HFFc6 (cell line): ENCODE measurements at regions not wholly inside any gene's neighbourhood (a gene's known extent, or its start where the extent isn't known, plus 50 kb on each side); places are given as distances from the start of the nearest gene placed in this dataset.

Source experiments
- DNase-seq: peaks from one replicate; pipeline ENCODE4 v3.0.0-alpha.2; 2018
- H3K27ac Mint-ChIP-seq: 2 replicates; pipeline ENCODE4 v1.8.0; 2020; ENCODE audit warnings: mild to moderate bottlenecking, mixed read lengths
- H3K27me3 Mint-ChIP-seq: 2 replicates; pipeline ENCODE4 v1.8.0; 2021; ENCODE audit warnings: mild to moderate bottlenecking, moderate library complexity, mixed read lengths; ENCODE audit not compliant: insufficient read depth
- H3K36me3 Mint-ChIP-seq: 2 replicates; pipeline ENCODE4 v1.8.0; 2021; ENCODE audit warnings: low read depth, mixed read lengths
- H3K4me1 Mint-ChIP-seq: 2 replicates; pipeline ENCODE4 v1.8.0; 2020; ENCODE audit warnings: low read depth, mixed read lengths
- H3K4me3 Mint-ChIP-seq: 2 replicates; pipeline ENCODE4 v1.8.0; 2020; ENCODE audit warnings: mild to moderate bottlenecking, moderate library complexity, mixed read lengths
- H3K9me3 Mint-ChIP-seq: 2 replicates; pipeline ENCODE4 v1.8.0; 2020; ENCODE audit warnings: mild to moderate bottlenecking, mixed read lengths
- TF ChIP-seq, protein P1 (sequence below): fragments of 200-600 bp; sonication (generic); IDR thresholded peaks from 2 replicates; pipeline ENCODE4 v1.5.0; 2021; ENCODE audit warnings: antibody characterized with exemption, mild to moderate bottlenecking

- no peak for DNase-seq
- Mint-ChIP-seq H3K4me3 (no peak overlapping the region), H3K36me3 (no peaks in the 10 kb centered on the region), H3K4me1 (no peaks in the 10 kb centered on the region), H3K27me3 (no peaks in the 10 kb centered on the region; the same call in 1 of the 2 replicates), H3K27ac (no peak overlapping the region), H3K9me3 (peaks cover 53% of the 10 kb centered on the region)
- TF ChIP-seq, protein P1, sequence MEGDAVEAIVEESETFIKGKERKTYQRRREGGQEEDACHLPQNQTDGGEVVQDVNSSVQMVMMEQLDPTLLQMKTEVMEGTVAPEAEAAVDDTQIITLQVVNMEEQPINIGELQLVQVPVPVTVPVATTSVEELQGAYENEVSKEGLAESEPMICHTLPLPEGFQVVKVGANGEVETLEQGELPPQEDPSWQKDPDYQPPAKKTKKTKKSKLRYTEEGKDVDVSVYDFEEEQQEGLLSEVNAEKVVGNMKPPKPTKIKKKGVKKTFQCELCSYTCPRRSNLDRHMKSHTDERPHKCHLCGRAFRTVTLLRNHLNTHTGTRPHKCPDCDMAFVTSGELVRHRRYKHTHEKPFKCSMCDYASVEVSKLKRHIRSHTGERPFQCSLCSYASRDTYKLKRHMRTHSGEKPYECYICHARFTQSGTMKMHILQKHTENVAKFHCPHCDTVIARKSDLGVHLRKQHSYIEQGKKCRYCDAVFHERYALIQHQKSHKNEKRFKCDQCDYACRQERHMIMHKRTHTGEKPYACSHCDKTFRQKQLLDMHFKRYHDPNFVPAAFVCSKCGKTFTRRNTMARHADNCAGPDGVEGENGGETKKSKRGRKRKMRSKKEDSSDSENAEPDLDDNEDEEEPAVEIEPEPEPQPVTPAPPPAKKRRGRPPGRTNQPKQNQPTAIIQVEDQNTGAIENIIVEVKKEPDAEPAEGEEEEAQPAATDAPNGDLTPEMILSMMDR, result no peak
These were observed 222.7 kb upstream of the OPRM1 start for GRCh38 chr6:153816366-153816765.

- Mint-ChIP-seq H3K36me3 (no peaks in the 10 kb centered on the region), H3K27me3 (no peaks in the 10 kb centered on the region; the same call in 1 of the 2 replicates), H3K4me1 (no peaks in the 10 kb centered on the region), H3K27ac (no peak overlapping the region), H3K9me3 (peaks cover 66% of the 10 kb centered on the region), H3K4me3 (no peak overlapping the region)
- TF ChIP-seq, protein P1, result 0 out of 2 replicates have a peak, but pooled peaks have one; percentile 10
- no peak for DNase-seq
These were observed 224.9 kb upstream of the OPRM1 start for GRCh38 chr6:153814136-153814535.

GRCh38 chr6:153804755-153805330, 234.2 kb upstream of the OPRM1 start:
- no peaks in the 10 kb centered on the region for H3K27me3 Mint-ChIP-seq
- no peak for DNase-seq
- H3K4me1 Mint-ChIP-seq, result no peaks in the 10 kb centered on the region
- TF ChIP-seq, protein P1, result no peak
- H3K27ac Mint-ChIP-seq, result no peak overlapping the region
- H3K9me3 Mint-ChIP-seq, result peaks cover 23% of the 10 kb centered on the region
- H3K4me3 Mint-ChIP-seq, result no peak overlapping the region
- H3K36me3 Mint-ChIP-seq, result no peaks in the 10 kb centered on the region

DNA sequence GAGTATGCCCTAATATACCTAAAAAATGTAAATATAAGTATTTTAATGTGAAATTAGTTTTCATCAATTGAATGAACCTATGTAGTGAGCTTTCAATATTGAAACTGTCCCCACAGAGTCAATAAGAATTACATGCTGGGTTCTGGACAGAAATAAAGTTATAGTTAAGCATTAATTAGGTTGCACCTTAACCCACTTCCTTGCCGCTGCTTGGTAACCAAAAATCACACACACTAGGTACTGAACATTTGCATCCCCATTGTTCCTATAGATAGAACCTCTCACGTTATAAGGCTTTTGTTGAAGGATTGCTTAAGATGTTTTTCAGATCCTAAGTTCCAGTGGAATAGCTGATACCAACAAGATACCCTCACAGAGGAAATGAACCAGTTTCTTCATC, 237.1 kb upstream of the OPRM1 start:
- peaks cover 23% of the 10 kb centered on the region; the same call in 1 of the 2 replicates for H3K9me3 Mint-ChIP-seq
- no peak overlapping the region for H3K4me3 Mint-ChIP-seq

DNA sequence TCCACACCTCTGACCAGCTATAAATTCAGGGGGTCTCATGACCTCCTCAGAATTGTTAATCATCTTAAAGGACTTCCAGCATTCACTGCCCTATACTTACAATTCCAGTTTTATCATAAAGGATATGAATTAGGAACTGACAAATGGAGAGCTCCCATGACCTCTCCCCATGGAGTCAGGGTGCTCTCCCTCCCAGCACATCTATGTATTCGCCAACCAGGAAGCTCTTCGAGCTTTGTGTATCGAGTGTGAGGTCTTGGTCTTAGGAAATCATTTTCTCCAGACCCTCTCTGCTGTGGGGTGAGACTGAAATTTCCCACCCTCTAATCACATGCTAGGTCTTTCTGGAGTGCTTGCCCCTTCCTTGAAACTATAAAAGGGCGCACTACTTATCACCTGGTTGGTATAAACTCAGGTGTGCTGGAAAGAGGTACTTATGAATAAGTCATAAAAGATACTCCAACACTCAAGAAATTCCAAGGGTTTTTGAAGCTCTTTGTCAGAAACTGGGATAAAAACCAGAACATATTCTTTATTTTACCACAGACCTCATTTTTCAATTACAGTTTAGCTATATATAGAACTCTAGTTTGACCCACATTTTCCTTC, 238.4 kb upstream of the OPRM1 start:
- Mint-ChIP-seq H3K4me3 (no peak overlapping the region), H3K36me3 (no peaks in the 10 kb centered on the region), H3K27ac (no peak overlapping the region), H3K9me3 (peaks cover 25% of the 10 kb centered on the region; the same call in 1 of the 2 replicates), H3K27me3 (no peaks in the 10 kb centered on the region), H3K4me1 (no peaks in the 10 kb centered on the region)
- DNase-seq, result no peak
- TF ChIP-seq, protein P1, result no peak

More for the DNA sequence above, 237.1 kb upstream of the OPRM1 start:
- no peak for DNase-seq
- TF ChIP-seq, protein P1, result no peak
- Mint-ChIP-seq H3K27ac (no peak overlapping the region), H3K27me3 (no peaks in the 10 kb centered on the region), H3K4me1 (no peaks in the 10 kb centered on the region), H3K36me3 (no peaks in the 10 kb centered on the region)
